HG02610 (cell line): ENCODE measurements at regions not wholly inside any gene's neighbourhood (a gene's known extent, or its start where the extent isn't known, plus 50 kb on each side); places are given as distances from the start of the nearest gene placed in this dataset.
"Not testable (repeated sequence)": the region's sequence is repeated elsewhere in the genome, so short reads cannot be mapped to it uniquely, and the experiment has no call there.

ENCODE experiments used
- ATAC-seq: cut with Tn5 transposase; IDR thresholded peaks from one replicate; pipeline ENCODE4 v1.9.1; 2021; ENCODE audit warnings: mild to moderate bottlenecking, moderate library complexity; ENCODE audit not compliant: unreplicated experiment

GRCh38 chr17:73912373-73912746 is 268.1 kb upstream of the SDK2 start:
- no peak for ATAC-seq

GRCh38 chr17:73914536-73915274 is 270.5 kb upstream of the SDK2 start:
- no peak for ATAC-seq

GRCh38 chr17:73919033-73919432 is 274.8 kb upstream of the SDK2 start:
- ATAC-seq = not testable (repeated sequence)

GRCh38 chr17:73921306-73921705 is 277.1 kb upstream of the SDK2 start:
- ATAC-seq = no peak

GRCh38 chr17:73924114-73924908 is 279.2 kb upstream of the RPL38 start:
- no peak for ATAC-seq

GRCh38 chr17:73924909-73925186 is 278.6 kb upstream of the RPL38 start:
- no peak for ATAC-seq

- ATAC-seq = no peak
Observed at GRCh38 chr17:73929860-73930430, 273.5 kb upstream of the RPL38 start.

- no peak for ATAC-seq
Observed at GRCh38 chr17:73932216-73932749, 271.2 kb upstream of the RPL38 start.

GRCh38 chr17:73933164-73933766 is 270.2 kb upstream of the RPL38 start:
- ATAC-seq = no peak

- ATAC-seq = no peak
Observed at GRCh38 chr17:73933871-73934270, 269.6 kb upstream of the RPL38 start.

- no peak for ATAC-seq
Observed at GRCh38 chr17:73934696-73935095, 268.8 kb upstream of the RPL38 start.

- no peak for ATAC-seq
Observed at GRCh38 chr17:73936908-73937627, 266.4 kb upstream of the RPL38 start.

- ATAC-seq = no peak
Observed at GRCh38 chr17:73938706-73939105, 264.8 kb upstream of the RPL38 start.

- ATAC-seq = no peak
Observed at GRCh38 chr17:73939806-73940205, 263.7 kb upstream of the RPL38 start.

- no peak for ATAC-seq
Observed at GRCh38 chr17:73940511-73940910, 263.0 kb upstream of the RPL38 start.

GRCh38 chr17:73941919-73942530 is 261.5 kb upstream of the RPL38 start:
- ATAC-seq = no peak

- ATAC-seq = no peak
Observed at GRCh38 chr17:73942703-73943415, 260.6 kb upstream of the RPL38 start.

- ATAC-seq = no peak
Observed at GRCh38 chr17:73943416-73944110, 259.9 kb upstream of the RPL38 start.

GRCh38 chr17:73944366-73944765 is 259.1 kb upstream of the RPL38 start:
- no peak for ATAC-seq
